OCI-LY3 (cell line): ENCODE measurements at regions not wholly inside any gene's neighbourhood (a gene's known extent, or its start where the extent isn't known, plus 50 kb on each side); places are given as distances from the start of the nearest gene placed in this dataset.

ENCODE experiments used
- H2AFZ ChIP-seq: fragments of 200-600, 300-600 bp; shearing (Covaris generic); 2 replicates; pipeline ENCODE4 v1.6.0; 2014; ENCODE audit warnings: antibody characterized with exemption, low read depth, low read length
- H3K27ac ChIP-seq: fragments of 200-600, 300-600 bp; sonication (generic); 2 replicates; pipeline ENCODE4 v1.5.1; 2014; ENCODE audit warnings: mild to moderate bottlenecking, low read length, moderate library complexity, mixed read lengths
- H3K27me3 ChIP-seq: fragments of 200-600, 300-600 bp; sonication (generic); 2 replicates; pipeline ENCODE4 v1.6.1; 2014; ENCODE audit warnings: low read depth, low read length, mixed read lengths
- H3K36me3 ChIP-seq: fragments of 200-600, 300-600 bp; sonication (generic); replicated peaks from 2 replicates; pipeline ENCODE3; 2014; ENCODE audit warnings: low read depth, low read length, mixed read lengths
- H3K4me1 ChIP-seq: fragments of 300-600, 200-600 bp; sonication (generic); 2 replicates; pipeline ENCODE4 v1.6.1; 2014; ENCODE audit warnings: low read length, mixed read lengths
- H3K4me2 ChIP-seq: fragments of 200-600, 300-600 bp; sonication (generic); 2 replicates; pipeline ENCODE4 v1.6.1; 2014; ENCODE audit warnings: low read length, mixed read lengths
- H3K4me3 ChIP-seq: fragments of 300-600, 200-600 bp; sonication (generic); 2 replicates; pipeline ENCODE4 v1.5.1; 2014; ENCODE audit warnings: antibody characterized with exemption, mild to moderate bottlenecking, low read length, moderate library complexity
- H3K79me2 ChIP-seq: fragments of 300-600, 200-600 bp; shearing (Covaris generic); 2 replicates; pipeline ENCODE4 v1.6.1; 2014; ENCODE audit warnings: mild to moderate bottlenecking, low read length, mixed read lengths
- H3K9ac ChIP-seq: fragments of 300-600, 200-600 bp; shearing (Covaris generic); 2 replicates; pipeline ENCODE4 v1.6.0; 2014; ENCODE audit warnings: mild to moderate bottlenecking, low read length, moderate library complexity
- H3K9me3 ChIP-seq: fragments of 200-600, 300-600 bp; shearing (Covaris generic); 2 replicates; pipeline ENCODE4 v1.6.1; 2014; ENCODE audit warnings: low read length, mixed read lengths; ENCODE audit not compliant: insufficient read depth
- H4K20me1 ChIP-seq: fragments of 200-600, 300-600 bp; sonication (generic); 2 replicates; pipeline ENCODE4 v1.6.1; 2016; ENCODE audit warnings: low read length, mixed read lengths; ENCODE audit not compliant: insufficient read depth
- EZH2phosphoT487 ChIP-seq: fragments of 200-600 bp; shearing (Covaris generic); IDR thresholded peaks from 2 replicates; pipeline ENCODE4 v1.6.1; 2018; ENCODE audit warnings: antibody characterized with exemption, mixed run types, low read depth
- TF ChIP-seq, protein P1 (sequence below): fragments of 200-600, 300-600 bp; sonication (generic); IDR thresholded peaks from 2 replicates; pipeline ENCODE4 v1.5.1; 2014; ENCODE audit warnings: antibody characterized with exemption, low read length, low read depth

DNA sequence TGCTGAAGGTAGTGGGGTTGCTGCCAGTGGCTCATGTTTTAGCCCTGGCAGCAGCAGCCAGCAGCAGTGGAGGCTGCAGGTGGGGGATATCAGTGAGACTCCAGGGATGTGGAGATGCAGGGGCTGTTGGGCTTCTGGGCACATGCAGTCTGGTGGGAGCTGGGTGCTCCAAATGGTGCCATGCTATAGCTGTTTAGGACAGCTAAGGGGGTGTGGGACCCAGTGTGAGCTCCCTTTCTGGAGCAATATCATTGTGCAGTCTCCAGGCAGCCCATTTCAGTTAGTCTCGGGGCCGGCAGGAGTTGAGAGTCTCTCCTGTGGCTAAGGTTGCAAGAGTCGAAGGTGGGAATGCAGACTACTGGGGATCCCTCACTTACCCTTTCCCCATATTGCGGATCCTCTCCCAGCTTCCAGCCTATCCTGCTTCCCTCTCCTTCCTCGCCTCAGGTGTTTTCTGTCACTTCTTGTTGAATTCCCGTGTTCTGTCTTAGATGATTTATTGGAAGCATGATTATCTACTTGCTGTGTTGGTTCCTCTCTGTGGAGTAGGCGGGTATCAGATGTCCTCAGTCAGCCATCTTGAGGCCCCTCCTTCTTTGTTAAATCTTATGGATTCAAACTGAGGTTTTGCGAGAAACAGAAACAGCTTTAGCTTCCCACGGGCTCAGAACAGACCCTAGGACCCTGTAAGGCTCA is 112.0 kb downstream of the FAM43A start:
- H4K20me1 ChIP-seq: no peaks in the 10 kb centered on the region
- H3K9me3 ChIP-seq: peaks cover 13% of the 10 kb centered on the region
- no peak for TF ChIP-seq EZH2phosphoT487
- TF ChIP-seq, protein P1, sequence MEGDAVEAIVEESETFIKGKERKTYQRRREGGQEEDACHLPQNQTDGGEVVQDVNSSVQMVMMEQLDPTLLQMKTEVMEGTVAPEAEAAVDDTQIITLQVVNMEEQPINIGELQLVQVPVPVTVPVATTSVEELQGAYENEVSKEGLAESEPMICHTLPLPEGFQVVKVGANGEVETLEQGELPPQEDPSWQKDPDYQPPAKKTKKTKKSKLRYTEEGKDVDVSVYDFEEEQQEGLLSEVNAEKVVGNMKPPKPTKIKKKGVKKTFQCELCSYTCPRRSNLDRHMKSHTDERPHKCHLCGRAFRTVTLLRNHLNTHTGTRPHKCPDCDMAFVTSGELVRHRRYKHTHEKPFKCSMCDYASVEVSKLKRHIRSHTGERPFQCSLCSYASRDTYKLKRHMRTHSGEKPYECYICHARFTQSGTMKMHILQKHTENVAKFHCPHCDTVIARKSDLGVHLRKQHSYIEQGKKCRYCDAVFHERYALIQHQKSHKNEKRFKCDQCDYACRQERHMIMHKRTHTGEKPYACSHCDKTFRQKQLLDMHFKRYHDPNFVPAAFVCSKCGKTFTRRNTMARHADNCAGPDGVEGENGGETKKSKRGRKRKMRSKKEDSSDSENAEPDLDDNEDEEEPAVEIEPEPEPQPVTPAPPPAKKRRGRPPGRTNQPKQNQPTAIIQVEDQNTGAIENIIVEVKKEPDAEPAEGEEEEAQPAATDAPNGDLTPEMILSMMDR: no peak
- H3K36me3 ChIP-seq: peaks cover 3% of the 10 kb centered on the region
- no peak overlapping the region for H3K4me2 ChIP-seq
- H3K27me3 ChIP-seq: peaks cover 8% of the 10 kb centered on the region; the same call in 1 of the 2 replicates
- H3K27ac ChIP-seq: no peak overlapping the region
- H3K79me2 ChIP-seq: no peaks in the 10 kb centered on the region
- no peak overlapping the region for H2AFZ ChIP-seq
- H3K9ac ChIP-seq: no peak overlapping the region
- H3K4me1 ChIP-seq: peaks cover 4% of the 10 kb centered on the region; the same call in 1 of the 2 replicates
- no peak overlapping the region for H3K4me3 ChIP-seq

DNA sequence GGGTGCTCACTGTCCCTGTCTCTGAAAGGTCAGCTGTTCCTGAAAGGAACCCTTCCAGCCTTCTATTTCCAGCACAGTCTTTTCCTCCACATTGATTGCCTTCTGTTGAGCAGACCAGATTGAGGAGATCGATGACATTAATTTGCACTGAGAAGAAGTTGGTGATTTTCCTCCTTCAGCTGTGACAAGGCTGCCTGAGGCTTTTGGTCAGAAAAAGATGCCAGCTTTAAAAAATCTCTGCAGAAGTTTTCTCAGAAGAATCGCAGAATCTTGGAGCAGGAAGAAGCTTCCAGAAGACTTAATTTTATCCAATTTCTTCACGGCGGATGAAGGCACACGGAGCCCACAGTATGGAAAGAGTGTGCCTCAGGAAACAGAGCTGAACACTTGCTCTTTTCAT is 112.8 kb downstream of the FAM43A start:
- TF ChIP-seq EZH2phosphoT487: no peak
- TF ChIP-seq, protein P1: no peak
- Histone ChIP-seq H3K9me3 (peaks cover 13% of the 10 kb centered on the region), H4K20me1 (no peaks in the 10 kb centered on the region), H3K27me3 (peaks cover 12% of the 10 kb centered on the region; the same call in 1 of the 2 replicates), H3K79me2 (no peaks in the 10 kb centered on the region), H3K4me2 (no peak overlapping the region), H3K36me3 (peaks cover 3% of the 10 kb centered on the region), H3K4me1 (peaks cover 4% of the 10 kb centered on the region; the same call in 1 of the 2 replicates), H3K9ac (no peak overlapping the region), H3K4me3 (no peak overlapping the region), H2AFZ (no peak overlapping the region), H3K27ac (no peak overlapping the region)

DNA sequence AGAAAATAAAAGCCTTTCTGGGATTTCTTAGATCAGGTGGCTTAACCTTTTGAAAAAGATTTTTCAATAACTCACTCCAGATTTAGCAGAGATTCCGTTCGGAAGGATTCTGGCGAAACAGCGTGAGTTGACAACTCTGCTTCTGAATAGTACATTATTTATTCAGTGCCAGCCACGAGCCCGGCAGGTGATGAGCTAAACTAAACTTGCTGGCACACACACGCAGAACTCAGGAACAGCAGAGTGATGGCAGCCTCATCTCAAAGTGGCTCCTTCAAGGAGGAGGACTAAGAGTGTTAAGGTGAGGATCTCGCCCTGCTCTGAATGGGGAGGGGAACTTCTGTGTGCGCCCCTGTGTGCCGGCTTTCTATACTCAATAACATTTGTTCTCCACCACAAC is 114.3 kb downstream of the FAM43A start:
- H3K79me2 ChIP-seq: no peaks in the 10 kb centered on the region
- H3K9me3 ChIP-seq: peaks cover 13% of the 10 kb centered on the region
- H3K4me1 ChIP-seq: no peaks in the 10 kb centered on the region
- peaks cover 3% of the 10 kb centered on the region for H3K36me3 ChIP-seq
- H3K4me2 ChIP-seq: no peak overlapping the region
- TF ChIP-seq, protein P1: no peak
- no peak for TF ChIP-seq EZH2phosphoT487
- no peak overlapping the region for H3K27ac ChIP-seq
- no peak overlapping the region for H3K9ac ChIP-seq
- no peaks in the 10 kb centered on the region for H4K20me1 ChIP-seq
- H2AFZ ChIP-seq: no peak overlapping the region
- H3K27me3 ChIP-seq: peaks cover 16% of the 10 kb centered on the region; the same call in 1 of the 2 replicates
- H3K4me3 ChIP-seq: no peak overlapping the region

DNA sequence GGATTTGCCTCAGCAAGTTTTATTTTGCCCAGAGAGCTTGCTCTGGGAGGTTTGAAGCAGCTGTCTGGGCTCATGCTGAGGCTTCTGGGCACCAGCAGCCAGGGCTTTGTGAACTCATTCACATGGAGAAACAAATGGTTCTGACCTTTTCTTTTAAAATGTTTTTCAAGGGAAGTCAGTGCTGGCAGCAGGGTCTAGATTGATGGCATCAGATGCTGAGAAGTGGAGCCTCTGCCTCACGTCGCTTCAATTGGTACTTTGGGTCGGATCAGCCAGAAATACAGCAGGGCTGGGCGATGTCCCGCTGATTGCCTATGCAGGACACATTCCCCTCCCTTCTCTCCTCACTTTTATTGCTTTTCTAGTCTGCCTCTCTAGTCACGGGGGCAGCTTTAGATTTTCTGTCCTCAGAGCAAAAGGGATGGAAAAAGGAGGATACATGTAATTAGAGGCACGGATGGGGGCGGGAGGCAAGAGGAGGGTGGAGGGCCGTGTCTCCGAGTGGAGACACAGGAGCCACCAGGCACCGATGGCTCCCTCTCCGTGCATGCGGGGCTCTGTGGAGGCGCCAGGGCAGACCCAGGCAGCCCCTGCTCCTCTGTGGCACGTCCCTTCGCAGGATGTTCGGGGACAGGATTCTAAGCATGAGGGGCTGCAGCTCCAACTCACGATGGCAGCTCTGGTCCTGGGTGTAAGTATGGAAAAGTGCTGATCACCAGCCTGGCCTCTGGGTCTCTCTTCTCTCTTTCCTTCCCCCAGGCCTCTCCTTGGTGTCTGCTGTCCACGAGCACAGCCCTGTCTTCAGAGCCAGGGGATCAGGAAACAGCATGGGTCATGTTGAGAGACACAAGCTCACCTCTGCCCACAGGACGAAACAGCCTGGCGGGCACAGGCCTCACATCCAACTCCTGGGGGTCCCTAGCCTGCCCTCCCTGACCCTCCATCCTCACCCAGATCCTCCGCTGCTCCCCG is 116.1 kb downstream of the FAM43A start:
- Histone ChIP-seq H4K20me1 (no peaks in the 10 kb centered on the region), H3K9me3 (0 out of 2 replicates have a peak, but pooled peaks cover 2% of the 10 kb centered on the region), H3K4me3 (no peak overlapping the region), H3K27me3 (peaks cover 16% of the 10 kb centered on the region; the same call in 1 of the 2 replicates), H2AFZ (no peak overlapping the region), H3K4me2 (no peak overlapping the region), H3K4me1 (no peaks in the 10 kb centered on the region), H3K27ac (no peak overlapping the region), H3K79me2 (no peaks in the 10 kb centered on the region), H3K9ac (no peak overlapping the region), H3K36me3 (no peaks in the 10 kb centered on the region)
- TF ChIP-seq, protein P1: no peak
- TF ChIP-seq EZH2phosphoT487: no peak
